ENCODE measurements at regions not wholly inside any gene's neighbourhood (a gene's known extent, or its start where the extent isn't known, plus 50 kb on each side); places are given as distances from the start of the nearest gene placed in this dataset.

DNA sequence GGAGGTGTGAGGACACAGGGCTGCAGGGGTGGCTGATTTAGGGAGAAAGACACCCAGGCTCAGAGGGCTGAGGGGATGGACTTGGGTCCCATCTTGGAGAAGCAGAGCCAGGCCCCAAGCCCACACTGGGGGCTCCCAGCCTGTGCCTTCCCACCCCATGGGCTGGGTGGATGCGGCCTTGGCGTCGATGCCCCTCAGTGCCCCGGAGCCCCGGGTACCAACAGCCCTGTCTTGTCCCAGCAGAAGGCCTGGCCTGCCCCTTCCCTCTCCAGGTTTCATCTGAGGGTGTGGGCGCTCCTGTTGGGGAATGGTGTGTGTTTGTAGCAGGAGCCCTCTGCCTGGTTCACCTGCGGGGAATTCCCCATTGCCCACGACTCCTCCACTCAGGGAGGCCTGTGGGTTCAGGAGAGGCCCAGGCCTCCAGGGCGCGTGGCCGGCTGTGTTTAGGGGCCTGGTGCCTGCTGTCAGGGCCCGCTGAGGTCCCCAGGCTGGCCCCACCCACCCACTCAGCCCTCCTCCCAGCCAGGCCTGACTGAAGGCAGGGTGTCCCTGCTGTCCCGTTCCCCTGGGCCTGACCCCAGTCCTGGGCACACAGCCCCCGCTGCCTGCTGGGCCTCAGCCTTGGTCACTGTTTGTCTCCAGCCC lies 51.1 kb upstream of the BEGAIN start:
- FAIRE-seq = no peak
- no peak for DNase-seq (ENCODE audit: insufficient read length, low spot score)
- TF ChIP-seq, protein P1, sequence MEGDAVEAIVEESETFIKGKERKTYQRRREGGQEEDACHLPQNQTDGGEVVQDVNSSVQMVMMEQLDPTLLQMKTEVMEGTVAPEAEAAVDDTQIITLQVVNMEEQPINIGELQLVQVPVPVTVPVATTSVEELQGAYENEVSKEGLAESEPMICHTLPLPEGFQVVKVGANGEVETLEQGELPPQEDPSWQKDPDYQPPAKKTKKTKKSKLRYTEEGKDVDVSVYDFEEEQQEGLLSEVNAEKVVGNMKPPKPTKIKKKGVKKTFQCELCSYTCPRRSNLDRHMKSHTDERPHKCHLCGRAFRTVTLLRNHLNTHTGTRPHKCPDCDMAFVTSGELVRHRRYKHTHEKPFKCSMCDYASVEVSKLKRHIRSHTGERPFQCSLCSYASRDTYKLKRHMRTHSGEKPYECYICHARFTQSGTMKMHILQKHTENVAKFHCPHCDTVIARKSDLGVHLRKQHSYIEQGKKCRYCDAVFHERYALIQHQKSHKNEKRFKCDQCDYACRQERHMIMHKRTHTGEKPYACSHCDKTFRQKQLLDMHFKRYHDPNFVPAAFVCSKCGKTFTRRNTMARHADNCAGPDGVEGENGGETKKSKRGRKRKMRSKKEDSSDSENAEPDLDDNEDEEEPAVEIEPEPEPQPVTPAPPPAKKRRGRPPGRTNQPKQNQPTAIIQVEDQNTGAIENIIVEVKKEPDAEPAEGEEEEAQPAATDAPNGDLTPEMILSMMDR (IDR thresholded peaks at IDR 0.05; ENCODE audit: insufficient read depth, missing control alignments) = no peak

DNA sequence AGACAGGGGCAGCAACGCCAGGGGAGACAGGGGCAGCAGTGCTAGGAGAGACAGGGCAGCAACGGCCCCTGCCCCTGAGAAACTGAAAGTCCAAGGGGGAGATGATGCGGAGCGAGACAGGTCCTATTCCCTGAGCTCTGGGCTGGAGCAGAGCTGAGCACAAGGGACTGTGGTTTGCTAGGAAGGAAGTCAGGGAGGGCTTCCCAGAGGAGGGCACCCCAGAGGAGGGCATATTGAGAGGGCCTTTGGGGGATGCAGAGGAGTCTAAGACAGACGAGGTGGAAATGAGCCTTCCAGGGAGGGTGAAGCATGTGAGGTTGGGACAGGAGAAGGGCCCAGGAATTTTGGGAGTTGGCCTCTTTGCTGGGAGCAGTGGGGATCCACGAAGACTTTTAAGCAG lies 52.1 kb upstream of the BEGAIN start:
- TF ChIP-seq, protein P1 (IDR thresholded peaks at IDR 0.05; ENCODE audit: insufficient read depth, missing control alignments) = no peak
- no peak for DNase-seq (ENCODE audit: insufficient read length, low spot score)
- FAIRE-seq = no peak

DNA sequence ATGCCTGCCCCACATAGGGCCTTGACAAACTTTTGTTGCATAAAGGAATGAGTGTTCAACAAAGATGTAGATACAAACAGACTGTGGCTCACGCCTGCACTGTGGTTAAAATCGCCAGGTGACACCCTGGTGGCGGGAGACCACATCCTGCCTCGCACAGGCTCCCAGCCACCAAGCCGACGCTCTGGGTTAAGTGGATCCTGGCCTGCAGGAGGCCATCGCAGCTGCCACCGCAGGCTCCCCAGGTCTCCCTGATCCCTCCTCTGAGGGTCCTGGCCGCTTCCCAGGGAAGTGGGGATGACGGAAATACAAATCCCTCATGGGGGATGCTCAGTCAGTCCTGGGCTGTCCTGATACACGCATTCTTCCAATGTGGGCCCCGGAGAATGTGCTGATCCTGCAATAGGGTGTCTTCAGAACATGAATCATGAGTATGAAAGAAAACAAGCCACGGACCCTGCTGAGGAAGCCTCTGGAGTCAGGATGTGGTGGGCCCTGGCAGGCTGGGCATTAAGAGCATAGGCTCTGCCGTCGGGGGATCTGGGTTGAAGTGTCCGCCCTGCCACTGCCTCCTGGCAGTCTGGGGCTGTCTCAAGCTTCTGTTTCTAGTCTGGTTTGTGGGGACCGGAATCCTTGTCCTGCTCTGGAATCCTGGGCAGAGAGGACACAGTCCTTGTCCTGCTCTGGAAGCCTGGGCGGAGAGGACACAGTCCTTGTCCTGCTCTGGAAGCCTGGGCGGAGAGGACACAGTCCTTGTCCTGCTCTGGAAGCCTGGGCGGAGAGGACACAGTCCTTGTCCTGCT lies 53.5 kb upstream of the BEGAIN start:
- FAIRE-seq (no peak), DNase-seq (ENCODE audit: insufficient read length, low spot score) (no peak)
- TF ChIP-seq, protein P1 (IDR thresholded peaks at IDR 0.05; ENCODE audit: insufficient read depth, missing control alignments) = no peak

DNA sequence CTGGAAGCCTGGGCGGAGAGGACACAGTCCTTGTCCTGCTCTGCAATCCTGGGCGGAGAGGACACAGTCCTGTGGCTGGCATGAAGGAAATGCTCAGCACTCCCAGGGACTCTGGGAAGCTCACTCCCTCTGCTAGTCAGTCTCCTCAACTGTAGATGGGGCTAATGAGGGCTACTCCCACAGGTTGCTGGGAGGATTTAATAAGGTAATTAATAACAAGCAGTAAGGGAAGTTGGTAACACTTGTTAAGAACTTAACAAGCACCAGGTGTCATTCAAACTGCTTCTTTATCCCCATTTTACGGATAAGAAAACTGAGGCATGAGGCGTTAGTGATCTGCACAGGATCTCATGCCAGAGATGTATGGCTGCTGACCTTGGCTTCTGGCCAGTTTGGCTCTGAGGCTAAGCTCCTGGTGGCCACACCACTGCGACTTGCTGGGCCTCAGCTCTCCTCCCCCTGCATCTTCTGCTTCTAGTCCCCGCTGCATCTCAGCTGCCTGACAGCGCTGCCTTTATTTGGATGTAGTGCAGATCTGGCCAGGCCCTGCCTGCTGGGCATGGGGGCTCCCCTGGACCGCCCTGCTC lies 54.1 kb upstream of the BEGAIN start:
- FAIRE-seq = no peak
- DNase-seq (ENCODE audit: insufficient read length, low spot score) = no peak
- TF ChIP-seq, protein P1 (IDR thresholded peaks at IDR 0.05; ENCODE audit: insufficient read depth, missing control alignments) = no peak

DNA sequence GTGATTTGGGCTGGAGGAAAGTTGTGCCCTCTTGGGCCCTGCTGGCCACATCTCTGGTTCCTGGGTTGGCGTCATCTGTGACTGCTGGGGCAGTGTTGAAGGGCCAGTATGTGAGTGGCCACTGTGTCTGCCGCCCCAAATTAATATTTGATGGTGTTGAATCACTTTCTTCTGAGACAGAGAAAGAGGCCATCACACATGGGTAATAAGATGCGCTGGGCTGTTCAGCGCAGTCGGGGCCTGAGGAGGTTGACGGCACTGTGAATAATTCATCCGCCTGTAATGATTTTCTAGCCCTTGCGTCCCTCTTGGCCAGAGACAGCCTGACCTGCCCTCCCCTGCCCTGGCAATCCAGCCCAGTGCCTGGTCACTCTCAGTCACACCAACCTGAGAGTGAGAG lies 56.2 kb upstream of the BEGAIN start:
- TF ChIP-seq, protein P1 (IDR thresholded peaks at IDR 0.05; ENCODE audit: insufficient read depth, missing control alignments) = no peak
- no peak for FAIRE-seq

DNA sequence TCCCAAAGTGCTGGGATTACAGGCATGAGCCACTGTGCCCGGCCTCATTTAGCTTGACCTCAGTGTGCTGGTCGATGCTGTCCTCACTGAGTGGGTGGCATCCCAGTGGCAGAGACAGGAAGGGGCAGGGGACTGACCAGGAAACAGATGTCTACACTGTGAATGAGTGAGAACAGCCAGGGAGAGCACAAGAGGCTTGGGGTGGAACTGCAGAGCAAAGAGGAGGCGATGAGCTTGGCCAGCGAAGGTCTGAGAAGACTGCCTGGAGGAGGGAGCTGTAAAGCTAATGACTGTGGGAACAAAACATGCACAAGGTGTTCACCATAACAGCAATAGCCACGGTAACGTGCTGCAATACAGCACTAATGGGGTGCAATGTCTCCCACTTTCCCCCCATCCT lies 57.2 kb upstream of the BEGAIN start:
- TF ChIP-seq, protein P1 (IDR thresholded peaks at IDR 0.05; ENCODE audit: insufficient read depth, missing control alignments) = no peak
- DNase-seq (ENCODE audit: insufficient read length, low spot score) (no peak), FAIRE-seq (no peak)

More for the DNA sequence above, 56.2 kb upstream of the BEGAIN start:
- DNase-seq (ENCODE audit: insufficient read length, low spot score) = no peak

Measured in D721Med (cell line).